ENCODE measurements at regions not wholly inside any gene's neighbourhood (a gene's known extent, or its start where the extent isn't known, plus 50 kb on each side); places are given as distances from the start of the nearest gene placed in this dataset.

GRCh38 chr2:4585057-4585635, 881.8 kb downstream of the DCDC2C start:
- H3K9me3 ChIP-seq (replicated peaks in 1 of 2; ENCODE audit: control insufficient read depth in 2 of 2, insufficient read depth in 1 of 2, low read depth in 1 of 2, low read length in 2 of 2): no peaks in the 10 kb centered on the region
- H2BK15ac ChIP-seq (ENCODE audit: low read length): no peak overlapping the region
- H3K4ac ChIP-seq (ENCODE audit: low read length): no peak overlapping the region
- no peak overlapping the region for H2BK120ac ChIP-seq (ENCODE audit: low read depth, low read length)
- H3K4me2 ChIP-seq (ENCODE audit: insufficient read depth, low read length, poor library complexity, severe bottlenecking): no peak overlapping the region
- no peak overlapping the region for H3K14ac ChIP-seq (ENCODE audit: low read length)
- no peak overlapping the region for H2AK5ac ChIP-seq (ENCODE audit: low read depth, low read length)
- no CpG with 5 or more reads among the region's 3 CpGs for WGBS, 2 donors (ENCODE audit: extremely low coverage in 2 of 2, insufficient read length in 2 of 2, insufficient replicate concordance in 1 of 2)
- no peak overlapping the region for H4K8ac ChIP-seq (ENCODE audit: low read depth, low read length)
- no peaks in the 10 kb centered on the region for H3K36me3 ChIP-seq (replicated peaks in 1 of 2; ENCODE audit: control insufficient read depth in 2 of 2, insufficient read depth in 2 of 2, low read length in 2 of 2)
- H3K23ac ChIP-seq (ENCODE audit: low read depth, low read length, poor library complexity): no peak overlapping the region
- H3K4me3 ChIP-seq (ENCODE audit: low read length in 2 of 2): no peak overlapping the region
- H2BK12ac ChIP-seq (ENCODE audit: low read length): no peak overlapping the region
- no peak overlapping the region for H2BK5ac ChIP-seq (ENCODE audit: low read length)
- no peak overlapping the region for H3K9ac ChIP-seq (ENCODE audit: low read depth, low read length, poor library complexity)
- H3K79me1 ChIP-seq (ENCODE audit: low read depth, low read length): no peaks in the 10 kb centered on the region
- DNase-seq (ENCODE audit: low spot score): no peak
- no peak overlapping the region for H3K27ac ChIP-seq (replicated peaks; ENCODE audit: low read length)
- H2AFZ ChIP-seq (ENCODE audit: low read length): no peak overlapping the region
- no peaks in the 10 kb centered on the region for H3K4me1 ChIP-seq (ENCODE audit: control insufficient read depth in 2 of 2, insufficient read depth in 1 of 2, low read depth in 1 of 2, low read length in 2 of 2)
- H3K27me3 ChIP-seq (ENCODE audit: control insufficient read depth in 3 of 3, insufficient read depth in 3 of 3, low read depth in 1 of 3, low read length in 3 of 3): no peaks in the 10 kb centered on the region
- no peak overlapping the region for H3K18ac ChIP-seq (ENCODE audit: low read length)
- H4K91ac ChIP-seq (ENCODE audit: low read depth, low read length, poor library complexity): no peak overlapping the region

GRCh38 chr2:4588606-4589005, 885.2 kb downstream of the DCDC2C start:
- H3K9ac ChIP-seq (ENCODE audit: low read depth, low read length, poor library complexity): no peak overlapping the region
- no peaks in the 10 kb centered on the region for H3K79me1 ChIP-seq (ENCODE audit: low read depth, low read length)
- H2BK5ac ChIP-seq (ENCODE audit: low read length): no peak overlapping the region
- H3K4me3 ChIP-seq (ENCODE audit: low read length in 2 of 2): no peak overlapping the region
- WGBS, 2 donors (ENCODE audit: extremely low coverage in 2 of 2, insufficient read length in 2 of 2, insufficient replicate concordance in 1 of 2): no CpG with 5 or more reads among the region's 2 CpGs
- no peaks in the 10 kb centered on the region for H3K36me3 ChIP-seq (replicated peaks in 1 of 2; ENCODE audit: control insufficient read depth in 2 of 2, insufficient read depth in 2 of 2, low read length in 2 of 2)
- no peak overlapping the region for H4K91ac ChIP-seq (ENCODE audit: low read depth, low read length, poor library complexity)
- no peak overlapping the region for H4K8ac ChIP-seq (ENCODE audit: low read depth, low read length)
- no peak overlapping the region for H3K14ac ChIP-seq (ENCODE audit: low read length)
- H2AFZ ChIP-seq (ENCODE audit: low read length): no peak overlapping the region
- H3K27ac ChIP-seq (replicated peaks; ENCODE audit: low read length): no peak overlapping the region
- no peak overlapping the region for H2BK120ac ChIP-seq (ENCODE audit: low read depth, low read length)
- DNase-seq (ENCODE audit: low spot score): no peak
- no peak overlapping the region for H3K18ac ChIP-seq (ENCODE audit: low read length)
- H3K4me1 ChIP-seq (ENCODE audit: control insufficient read depth in 2 of 2, insufficient read depth in 1 of 2, low read depth in 1 of 2, low read length in 2 of 2): no peaks in the 10 kb centered on the region
- no peak overlapping the region for H2AK5ac ChIP-seq (ENCODE audit: low read depth, low read length)
- H3K27me3 ChIP-seq (ENCODE audit: control insufficient read depth in 3 of 3, insufficient read depth in 3 of 3, low read depth in 1 of 3, low read length in 3 of 3): no peaks in the 10 kb centered on the region
- H3K23ac ChIP-seq (ENCODE audit: low read depth, low read length, poor library complexity): no peak overlapping the region
- no peak overlapping the region for H3K4ac ChIP-seq (ENCODE audit: low read length)
- no peak overlapping the region for H2BK12ac ChIP-seq (ENCODE audit: low read length)
- H2BK15ac ChIP-seq (ENCODE audit: low read length): no peak overlapping the region
- no peaks in the 10 kb centered on the region for H3K9me3 ChIP-seq (replicated peaks in 1 of 2; ENCODE audit: control insufficient read depth in 2 of 2, insufficient read depth in 1 of 2, low read depth in 1 of 2, low read length in 2 of 2)
- no peak overlapping the region for H3K4me2 ChIP-seq (ENCODE audit: insufficient read depth, low read length, poor library complexity, severe bottlenecking)

GRCh38 chr2:4591261-4591660, 887.9 kb downstream of the DCDC2C start:
- H3K36me3 ChIP-seq (replicated peaks in 1 of 2; ENCODE audit: control insufficient read depth in 2 of 2, insufficient read depth in 2 of 2, low read length in 2 of 2): no peaks in the 10 kb centered on the region
- no CpG with 5 or more reads among the region's 7 CpGs for WGBS, 2 donors (ENCODE audit: extremely low coverage in 2 of 2, insufficient read length in 2 of 2, insufficient replicate concordance in 1 of 2)
- DNase-seq (ENCODE audit: low spot score): no peak
- no peak overlapping the region for H3K9ac ChIP-seq (ENCODE audit: low read depth, low read length, poor library complexity)
- no peak overlapping the region for H2AK5ac ChIP-seq (ENCODE audit: low read depth, low read length)
- no peak overlapping the region for H3K4me2 ChIP-seq (ENCODE audit: insufficient read depth, low read length, poor library complexity, severe bottlenecking)
- H3K4ac ChIP-seq (ENCODE audit: low read length): no peak overlapping the region
- no peak overlapping the region for H2AFZ ChIP-seq (ENCODE audit: low read length)
- H3K79me1 ChIP-seq (ENCODE audit: low read depth, low read length): no peaks in the 10 kb centered on the region
- H4K91ac ChIP-seq (ENCODE audit: low read depth, low read length, poor library complexity): no peak overlapping the region
- no peak overlapping the region for H2BK120ac ChIP-seq (ENCODE audit: low read depth, low read length)
- no peaks in the 10 kb centered on the region for H3K9me3 ChIP-seq (replicated peaks in 1 of 2; ENCODE audit: control insufficient read depth in 2 of 2, insufficient read depth in 1 of 2, low read depth in 1 of 2, low read length in 2 of 2)
- no peak overlapping the region for H2BK12ac ChIP-seq (ENCODE audit: low read length)
- no peak overlapping the region for H3K23ac ChIP-seq (ENCODE audit: low read depth, low read length, poor library complexity)
- no peak overlapping the region for H4K8ac ChIP-seq (ENCODE audit: low read depth, low read length)
- H3K18ac ChIP-seq (ENCODE audit: low read length): no peak overlapping the region
- H3K27me3 ChIP-seq (ENCODE audit: control insufficient read depth in 3 of 3, insufficient read depth in 3 of 3, low read depth in 1 of 3, low read length in 3 of 3): no peaks in the 10 kb centered on the region
- H3K4me1 ChIP-seq (ENCODE audit: control insufficient read depth in 2 of 2, insufficient read depth in 1 of 2, low read depth in 1 of 2, low read length in 2 of 2): no peaks in the 10 kb centered on the region
- no peak overlapping the region for H3K14ac ChIP-seq (ENCODE audit: low read length)
- no peak overlapping the region for H2BK15ac ChIP-seq (ENCODE audit: low read length)
- H3K4me3 ChIP-seq (ENCODE audit: low read length in 2 of 2): no peak overlapping the region
- H2BK5ac ChIP-seq (ENCODE audit: low read length): no peak overlapping the region
- H3K27ac ChIP-seq (replicated peaks; ENCODE audit: low read length): no peak overlapping the region

- no CpG with 5 or more reads among the region's 3 CpGs for WGBS, 2 donors (ENCODE audit: extremely low coverage in 2 of 2, insufficient read length in 2 of 2, insufficient replicate concordance in 1 of 2)
- no peak for DNase-seq (ENCODE audit: low spot score)
- no peak overlapping the region for H3K9ac ChIP-seq (ENCODE audit: low read depth, low read length, poor library complexity)
Observed at GRCh38 chr2:4597400-4597799, 894.0 kb downstream of the DCDC2C start.

More at GRCh38 chr2:4597400-4597799, 894.0 kb downstream of the DCDC2C start:
- Histone ChIP-seq H3K23ac (ENCODE audit: low read depth, low read length, poor library complexity) (no peak overlapping the region), H4K8ac (ENCODE audit: low read depth, low read length) (no peak overlapping the region), H2AK5ac (ENCODE audit: low read depth, low read length) (no peak overlapping the region), H2BK15ac (ENCODE audit: low read length) (no peak overlapping the region), H3K27ac (replicated peaks; ENCODE audit: low read length) (no peak overlapping the region), H3K4me2 (ENCODE audit: insufficient read depth, low read length, poor library complexity, severe bottlenecking) (no peak overlapping the region), H3K14ac (ENCODE audit: low read length) (no peak overlapping the region), H3K4me3 (ENCODE audit: low read length in 2 of 2) (no peak overlapping the region), H2BK120ac (ENCODE audit: low read depth, low read length) (no peak overlapping the region), H3K79me1 (ENCODE audit: low read depth, low read length) (no peaks in the 10 kb centered on the region), H3K4me1 (ENCODE audit: control insufficient read depth in 2 of 2, insufficient read depth in 1 of 2, low read depth in 1 of 2, low read length in 2 of 2) (no peaks in the 10 kb centered on the region), H3K27me3 (ENCODE audit: control insufficient read depth in 3 of 3, insufficient read depth in 3 of 3, low read depth in 1 of 3, low read length in 3 of 3) (no peaks in the 10 kb centered on the region), H4K91ac (ENCODE audit: low read depth, low read length, poor library complexity) (no peak overlapping the region), H2BK5ac (ENCODE audit: low read length) (no peak overlapping the region), H2AFZ (ENCODE audit: low read length) (no peak overlapping the region), H3K36me3 (replicated peaks in 1 of 2; ENCODE audit: control insufficient read depth in 2 of 2, insufficient read depth in 2 of 2, low read length in 2 of 2) (no peaks in the 10 kb centered on the region), H3K4ac (ENCODE audit: low read length) (no peak overlapping the region), H3K9me3 (replicated peaks in 1 of 2; ENCODE audit: control insufficient read depth in 2 of 2, insufficient read depth in 1 of 2, low read depth in 1 of 2, low read length in 2 of 2) (no peaks in the 10 kb centered on the region), H2BK12ac (ENCODE audit: low read length) (no peak overlapping the region), H3K18ac (ENCODE audit: low read length) (no peak overlapping the region)
